GM13976 (cell line): ENCODE measurements at regions not wholly inside any gene's neighbourhood (a gene's known extent, or its start where the extent isn't known, plus 50 kb on each side); places are given as distances from the start of the nearest gene placed in this dataset.

Source experiments
- DNase-seq: peaks from one replicate; pipeline ENCODE4 v3.0.0; 2012; ENCODE audit warnings: low spot score
- CTCF ChIP-seq: IDR thresholded peaks from 2 replicates; pipeline ENCODE4 v1.5.1; 2012; ENCODE audit warnings: borderline replicate concordance, mild to moderate bottlenecking; ENCODE audit not compliant: insufficient read depth; ENCODE audit errors: extremely low read depth, missing control alignments, control extremely low read depth
- in situ Hi-C: fragments of 300-500 bp; cut with MboI; formaldehyde crosslinking; loops from one replicate; pipeline ENCODE4 v1.12.0; 2022; ENCODE audit warnings: low sequenced_read_pairs, mixed read lengths, inconsistent platforms; ENCODE audit not compliant: unreplicated experiment

- no peak for DNase-seq
- in situ Hi-C loops: no loop called here
- TF ChIP-seq CTCF: no peak
Observed at GRCh38 chr5:22985446-22985845, 132.3 kb upstream of the CDH12 start.

GRCh38 chr5:22970956-22971618 is 117.9 kb upstream of the CDH12 start:
- TF ChIP-seq CTCF: no peak
- no peak for DNase-seq
- in situ Hi-C loops: no loop called here

GRCh38 chr5:22970491-22970890 is 117.3 kb upstream of the CDH12 start:
- in situ Hi-C loops: no loop called here
- TF ChIP-seq CTCF: no peak
- DNase-seq: no peak

GRCh38 chr5:22968386-22968785 is 115.2 kb upstream of the CDH12 start:
- no peak for TF ChIP-seq CTCF
- no peak for DNase-seq
- in situ Hi-C loops: no loop called here

GRCh38 chr5:22965960-22966359 is 112.8 kb upstream of the CDH12 start:
- in situ Hi-C loops: no loop called here
- no peak for DNase-seq
- TF ChIP-seq CTCF: no peak

- in situ Hi-C loops: no loop called here
- no peak for DNase-seq
- no peak for TF ChIP-seq CTCF
Observed at GRCh38 chr5:22964632-22965031, 111.5 kb upstream of the CDH12 start.
